Smooth muscle cell (in vitro differentiated cells): ENCODE measurements at regions not wholly inside any gene's neighbourhood (a gene's known extent, or its start where the extent isn't known, plus 50 kb on each side); places are given as distances from the start of the nearest gene placed in this dataset.

Experiments
- DNase-seq: peaks from one replicate; lab custom pipeline; 2025; ENCODE audit not compliant: unreplicated experiment; lab: John Stamatoyannopoulos, UW
- H2AFZ ChIP-seq: fragments of 200-600 bp; sonication (generic); 2 replicates; pipeline ENCODE4 v1.6.0; 2016; ENCODE audit warnings: antibody characterized with exemption, low read depth, mild to moderate bottlenecking
- H3F3A ChIP-seq: fragments of 200-600 bp; sonication (generic); 2 replicates; pipeline ENCODE4 v1.6.0; 2017; ENCODE audit warnings: antibody characterized with exemption, low read depth
- H3K27ac ChIP-seq: fragments of 200-600 bp; sonication (generic); 2 replicates; pipeline ENCODE4 v1.5.1; 2016; ENCODE audit warnings: low read depth, mild to moderate bottlenecking
- H3K27me3 ChIP-seq: fragments of 200-600 bp; sonication (generic); 2 replicates; pipeline ENCODE4 v1.6.1; 2016; ENCODE audit warnings: low read depth, mild to moderate bottlenecking
- H3K36me3 ChIP-seq: fragments of 200-600 bp; sonication (generic); 2 replicates; pipeline ENCODE4 v1.5.1; 2016; ENCODE audit warnings: low read depth
- H3K4me1 ChIP-seq: fragments of 200-600 bp; sonication (generic); 2 replicates; pipeline ENCODE4 v1.5.1; 2016; ENCODE audit warnings: low read depth
- H3K4me2 ChIP-seq: fragments of 200-600 bp; sonication (generic); 2 replicates; pipeline ENCODE4 v1.6.0; 2016; ENCODE audit warnings: mild to moderate bottlenecking
- H3K4me3 ChIP-seq: fragments of 200-600 bp; sonication (generic); 2 replicates; pipeline ENCODE4 v1.5.1; 2016; ENCODE audit warnings: mild to moderate bottlenecking
- H3K79me2 ChIP-seq: fragments of 200-600 bp; sonication (generic); 2 replicates; pipeline ENCODE4 v1.6.0; 2016; ENCODE audit warnings: low read depth, mild to moderate bottlenecking
- H3K9ac ChIP-seq: fragments of 200-600 bp; sonication (generic); 2 replicates; pipeline ENCODE4 v1.6.0; 2016; ENCODE audit warnings: low read depth
- H3K9me3 ChIP-seq: fragments of 200-600 bp; sonication (generic); replicated peaks from 2 replicates; pipeline ENCODE4 v1.5.1; 2016; ENCODE audit warnings: low read depth
- H4K20me1 ChIP-seq: fragments of 200-600 bp; sonication (generic); 2 replicates; pipeline ENCODE4 v1.6.0; 2016; ENCODE audit warnings: low read depth
- CTCF ChIP-seq: fragments of 200-600 bp; sonication (generic); IDR thresholded peaks from 2 replicates; pipeline ENCODE4 v1.5.1; 2017; ENCODE audit warnings: borderline replicate concordance, mild to moderate bottlenecking, antibody characterized with exemption; ENCODE audit not compliant: insufficient read depth, poor library complexity, severe bottlenecking
- whole genome bisulfite sequencing: methylation state at CpG from one replicate; pipeline ENCODE4 v1.1.7; 2016; ENCODE audit warnings: low lambda C conversion rate; 5-methylcytosine and 5-hydroxymethylcytosine counted together

DNA sequence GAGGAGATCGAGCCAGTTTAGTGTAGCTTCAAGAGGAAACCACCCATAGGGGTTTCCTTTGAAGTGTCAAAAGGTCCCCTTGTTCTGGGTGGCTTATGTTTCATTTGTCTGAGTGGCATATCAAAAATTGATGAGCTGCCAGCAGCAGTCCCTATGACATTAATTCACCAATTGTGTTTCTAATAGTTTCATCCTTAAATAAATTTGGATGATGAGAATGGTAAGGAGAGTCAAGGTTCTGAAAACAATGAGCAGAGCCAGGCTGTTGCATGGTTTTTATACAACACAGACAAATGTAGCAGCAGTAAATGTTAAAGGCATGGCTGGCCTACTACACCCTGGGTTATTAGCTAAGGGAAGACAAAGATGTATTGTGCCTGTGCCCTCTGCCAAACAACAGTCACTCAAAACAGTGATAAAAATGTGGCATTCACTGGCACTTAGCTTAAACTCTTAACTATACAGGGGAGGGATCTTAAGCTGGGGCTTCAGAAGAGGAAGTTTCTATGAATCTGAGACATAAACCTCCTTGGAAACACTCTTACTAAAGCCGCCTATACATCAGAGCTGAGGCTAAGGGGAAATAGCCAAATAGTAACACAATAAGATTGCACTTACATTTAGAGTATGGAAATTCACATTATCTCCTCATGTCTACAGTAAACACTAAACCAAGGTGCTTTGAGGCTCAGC, 200.5 kb downstream of the POU4F1 start:
- Histone ChIP-seq H3K4me3 (no peak overlapping the region), H3K9ac (no peak overlapping the region), H3F3A (no peaks in the 10 kb centered on the region), H3K9me3 (no peaks in the 10 kb centered on the region), H3K79me2 (no peaks in the 10 kb centered on the region), H2AFZ (no peak overlapping the region), H4K20me1 (no peaks in the 10 kb centered on the region), H3K36me3 (no peaks in the 10 kb centered on the region), H3K4me2 (no peak overlapping the region), H3K27ac (no peak overlapping the region), H3K27me3 (peaks cover 5% of the 10 kb centered on the region), H3K4me1 (peaks cover 13% of the 10 kb centered on the region)
- TF ChIP-seq CTCF: no peak
- WGBS: 69% methylated on average over 2 of the region's 2 CpGs
- DNase-seq: no peak

DNA sequence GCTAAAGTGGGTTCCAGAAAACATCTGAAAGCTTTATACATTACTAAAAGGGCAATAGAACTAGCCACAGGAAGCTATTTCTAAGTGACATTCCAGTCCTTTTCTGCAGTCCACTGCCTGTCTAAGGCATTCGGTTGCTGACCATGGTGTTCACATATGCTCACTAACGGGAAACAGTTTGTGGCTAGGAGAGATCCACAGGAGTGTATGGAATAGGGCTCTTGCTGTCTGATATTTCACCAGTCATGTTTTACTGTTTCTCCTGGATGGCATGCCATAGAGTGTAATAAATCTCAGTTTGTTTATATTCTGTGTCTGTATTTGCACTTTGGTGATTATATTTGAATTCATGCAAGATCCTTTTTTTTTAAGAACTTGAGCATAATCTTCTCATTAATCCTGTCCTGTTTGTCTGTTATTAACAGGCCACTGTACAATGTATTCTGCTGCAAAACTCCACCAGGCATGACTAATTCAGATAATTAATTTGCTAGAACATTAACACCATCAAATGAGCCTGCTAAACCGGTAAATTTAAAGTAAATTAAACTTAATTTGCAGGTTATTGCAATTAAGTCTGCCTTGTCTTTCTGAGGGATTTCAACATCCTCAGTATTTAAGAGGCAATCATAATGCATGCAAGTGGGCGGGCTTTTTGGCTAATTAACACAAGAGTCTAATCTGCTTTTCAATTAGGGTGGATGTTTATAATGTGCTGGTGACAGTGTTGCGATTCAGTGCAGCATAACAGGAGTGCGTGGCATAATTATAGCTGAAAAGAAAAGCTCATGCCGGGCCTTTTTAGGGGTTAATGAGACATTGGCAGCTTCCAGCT, 201.3 kb downstream of the POU4F1 start:
- no peak for TF ChIP-seq CTCF
- no peaks in the 10 kb centered on the region for H3K9me3 ChIP-seq
- H3K4me2 ChIP-seq: no peak overlapping the region
- no peak overlapping the region for H3K27ac ChIP-seq
- no peak overlapping the region for H2AFZ ChIP-seq
- H3F3A ChIP-seq: no peaks in the 10 kb centered on the region
- peaks cover 13% of the 10 kb centered on the region for H3K4me1 ChIP-seq
- H3K9ac ChIP-seq: no peak overlapping the region
- H3K36me3 ChIP-seq: no peaks in the 10 kb centered on the region
- DNase-seq: no peak
- H3K4me3 ChIP-seq: no peak overlapping the region
- peaks cover 5% of the 10 kb centered on the region for H3K27me3 ChIP-seq
- H4K20me1 ChIP-seq: no peaks in the 10 kb centered on the region
- WGBS: 70% methylated on average over 7 of the region's 7 CpGs
- no peaks in the 10 kb centered on the region for H3K79me2 ChIP-seq

GRCh38 chr13:78398743-78399410, 204.5 kb downstream of the POU4F1 start:
- Histone ChIP-seq H3K9ac (no peak overlapping the region), H3K79me2 (no peaks in the 10 kb centered on the region), H3K27ac (no peak overlapping the region), H3K9me3 (no peaks in the 10 kb centered on the region), H3K4me1 (peaks cover 13% of the 10 kb centered on the region), H3K4me3 (no peak overlapping the region), H2AFZ (no peak overlapping the region), H3F3A (no peaks in the 10 kb centered on the region), H4K20me1 (no peaks in the 10 kb centered on the region), H3K27me3 (no peaks in the 10 kb centered on the region), H3K36me3 (no peaks in the 10 kb centered on the region), H3K4me2 (no peak overlapping the region)
- no peak for TF ChIP-seq CTCF
- DNase-seq: no peak
- 81% methylated on average over 4 of the region's 4 CpGs for WGBS
